ENCODE measurements at regions not wholly inside any gene's neighbourhood (a gene's known extent, or its start where the extent isn't known, plus 50 kb on each side); places are given as distances from the start of the nearest gene placed in this dataset.

- no peak for TF ChIP-seq REST (IDR thresholded peaks at IDR 0.05; ENCODE audit: low read depth)
- TF ChIP-seq USF1 (IDR thresholded peaks at IDR 0.05): no peak
- TF ChIP-seq ZBTB7A (IDR thresholded peaks at IDR 0.05; ENCODE audit: low read depth): no peak
- no peak for TF ChIP-seq FOXM1 (IDR thresholded peaks at IDR 0.05; ENCODE audit: borderline replicate concordance, low read depth)
- TF ChIP-seq RAD21 (IDR thresholded peaks at IDR 0.05; ENCODE audit: low read depth): no peak
- TF ChIP-seq YY1 (IDR thresholded peaks at IDR 0.05; ENCODE audit: low read depth): no peak
- no peak for TF ChIP-seq MAX (IDR thresholded peaks at IDR 0.05)
- no peak for TF ChIP-seq EP300 (IDR thresholded peaks at IDR 0.05; ENCODE audit: borderline replicate concordance)
- TF ChIP-seq CEBPB (IDR thresholded peaks at IDR 0.05): no peak
- TF ChIP-seq EGR1 (IDR thresholded peaks at IDR 0.05): no peak
- TF ChIP-seq TCF12 (IDR thresholded peaks at IDR 0.05; ENCODE audit: low read depth): no peak
- no peak for TF ChIP-seq NFIC (IDR thresholded peaks at IDR 0.05)
These were observed 193.4 kb downstream of the PRDM2 start for GRCh38 chr1:13893409-13893821.

GRCh38 chr1:13896932-13897331 is 196.9 kb downstream of the PRDM2 start:
- TF ChIP-seq YY1 (IDR thresholded peaks at IDR 0.05; ENCODE audit: low read depth) (no peak), EP300 (IDR thresholded peaks at IDR 0.05; ENCODE audit: borderline replicate concordance) (no peak), CEBPB (IDR thresholded peaks at IDR 0.05) (no peak), TAF1 (IDR thresholded peaks at IDR 0.05; ENCODE audit: low read depth) (no peak)

- no peak for TF ChIP-seq CEBPB (IDR thresholded peaks at IDR 0.05)
- no peak for TF ChIP-seq CREB1 (IDR thresholded peaks at IDR 0.05; ENCODE audit: low read depth)
- TF ChIP-seq YY1 (IDR thresholded peaks at IDR 0.05; ENCODE audit: low read depth): no peak
- TF ChIP-seq REST (IDR thresholded peaks at IDR 0.05; ENCODE audit: low read depth): no peak
- no peak for TF ChIP-seq USF1 (IDR thresholded peaks at IDR 0.05)
- TF ChIP-seq TEAD4 (IDR thresholded peaks at IDR 0.05): no peak
- no peak for TF ChIP-seq TCF12 (IDR thresholded peaks at IDR 0.05; ENCODE audit: low read depth)
- TF ChIP-seq FOXM1 (IDR thresholded peaks at IDR 0.05; ENCODE audit: borderline replicate concordance, low read depth): no peak
- TF ChIP-seq MAX (IDR thresholded peaks at IDR 0.05): no peak
- no peak for TF ChIP-seq ZBTB7A (IDR thresholded peaks at IDR 0.05; ENCODE audit: low read depth)
- no peak for TF ChIP-seq NFIC (IDR thresholded peaks at IDR 0.05)
These were observed 198.4 kb downstream of the PRDM2 start for GRCh38 chr1:13898406-13898805.

- TF ChIP-seq TCF12 (IDR thresholded peaks at IDR 0.05; ENCODE audit: low read depth): no peak
- TF ChIP-seq USF1 (IDR thresholded peaks at IDR 0.05): no peak
- TF ChIP-seq TAF1 (IDR thresholded peaks at IDR 0.05; ENCODE audit: low read depth): no peak
- TF ChIP-seq RAD21 (IDR thresholded peaks at IDR 0.05; ENCODE audit: low read depth): no peak
- no peak for TF ChIP-seq CEBPB (IDR thresholded peaks at IDR 0.05)
- no peak for TF ChIP-seq FOXM1 (IDR thresholded peaks at IDR 0.05; ENCODE audit: borderline replicate concordance, low read depth)
- no peak for TF ChIP-seq TEAD4 (IDR thresholded peaks at IDR 0.05)
- TF ChIP-seq EP300 (IDR thresholded peaks at IDR 0.05; ENCODE audit: borderline replicate concordance): no peak
- TF ChIP-seq NFIC (IDR thresholded peaks at IDR 0.05): no peak
- TF ChIP-seq YY1 (IDR thresholded peaks at IDR 0.05; ENCODE audit: low read depth): no peak
- TF ChIP-seq MAX (IDR thresholded peaks at IDR 0.05): no peak
- no peak for TF ChIP-seq CREB1 (IDR thresholded peaks at IDR 0.05; ENCODE audit: low read depth)
- TF ChIP-seq REST (IDR thresholded peaks at IDR 0.05; ENCODE audit: low read depth): no peak
- TF ChIP-seq EGR1 (IDR thresholded peaks at IDR 0.05): no peak
- no peak for TF ChIP-seq ZBTB7A (IDR thresholded peaks at IDR 0.05; ENCODE audit: low read depth)
These were observed 199.9 kb downstream of the PRDM2 start for GRCh38 chr1:13899856-13900255.
